A549 (cell line): ENCODE measurements at regions not wholly inside any gene's neighbourhood (a gene's known extent, or its start where the extent isn't known, plus 50 kb on each side); places are given as distances from the start of the nearest gene placed in this dataset.

Experiments
- CEBPB ChIP-seq, 2 experiments: fragments of >200 bp in 1 of 2; sonication (Bioruptor Twin) in 1 of 2; formaldehyde crosslinking in 1 of 2; IDR thresholded peaks; 2 replicates each; pipeline ENCODE4 v1.6.1; 2012 to 2016
- CHD2 ChIP-seq: fragments of 150-350 bp; IDR thresholded peaks from 2 replicates; pipeline ENCODE4 v1.6.1; 2014; ENCODE audit warnings: low read length; ENCODE audit not compliant: partially characterized antibody
- EP300 ChIP-seq, 2 experiments: fragments of >200 bp; sonication (Bioruptor Twin); formaldehyde crosslinking; IDR thresholded peaks; 2 replicates in 1 of 2; 3 replicates in 1 of 2; pipeline ENCODE4 v1.6.1; 2016 to 2017
- KDM1A ChIP-seq: fragments of 200-600 bp; sonication (generic); IDR thresholded peaks from 2 replicates; pipeline ENCODE4 v1.6.1; 2016; ENCODE audit warnings: low read depth, mild to moderate bottlenecking
- PHF8 ChIP-seq: fragments of 200-600 bp; sonication (generic); IDR thresholded peaks from 2 replicates; pipeline ENCODE4 v1.6.1; 2016; ENCODE audit warnings: low read depth, mild to moderate bottlenecking, antibody characterized with exemption, moderate library complexity, borderline replicate concordance
- POLR2A ChIP-seq: IDR thresholded peaks from 2 replicates; pipeline ENCODE4 v1.6.1; 2012; ENCODE audit warnings: mild to moderate bottlenecking, low read length
- RAD21 ChIP-seq, 2 experiments: fragments of >200 bp in 1 of 2; sonication (Bioruptor Twin) in 1 of 2; formaldehyde crosslinking in 1 of 2; IDR thresholded peaks in 1 of 2; conservative IDR thresholded peaks in 1 of 2; 2 replicates in 1 of 2; 3 replicates in 1 of 2; pipeline ENCODE4 v1.6.1; 2012 to 2018; ENCODE audit warnings: inconsistent platforms in 1 of 2
- TF ChIP-seq, protein P1 (sequence below): fragments of >200 bp; sonication (Bioruptor Twin); formaldehyde crosslinking; IDR thresholded peaks from 3 replicates; pipeline ENCODE4 v1.5.1; 2016
- TF ChIP-seq, protein P2 (sequence below): fragments of 150-350 bp; IDR thresholded peaks from 2 replicates; pipeline ENCODE4 v1.6.1; 2014; ENCODE audit warnings: low read depth, mild to moderate bottlenecking, low read length

DNA sequence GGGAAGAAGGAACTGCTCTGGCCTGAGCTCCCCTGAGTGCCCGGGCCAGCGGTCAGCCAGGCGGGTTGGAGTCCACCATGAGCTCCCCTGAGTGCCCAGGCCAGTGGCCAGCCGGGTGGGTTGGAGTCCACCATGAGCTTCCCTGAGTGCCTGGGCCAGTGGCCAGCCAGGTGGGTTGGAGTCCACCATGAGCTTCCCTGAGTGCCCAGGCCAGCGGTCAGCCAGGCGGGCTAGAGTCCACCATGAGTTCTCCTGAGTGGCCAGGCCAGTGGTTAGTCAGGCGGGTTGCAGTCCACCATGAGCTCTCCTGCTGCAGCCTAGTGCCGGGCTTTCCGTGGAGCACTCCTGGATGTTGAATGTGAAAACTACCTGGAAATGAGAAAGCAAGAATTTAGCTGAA, 844.0 kb downstream of the TBC1D22A start:
- TF ChIP-seq EP300 (IDR thresholded peaks at IDR 0.05) (no peak), KDM1A (no peak), RAD21 (conservative IDR thresholded peaks at IDR 0.05 in 1 of 2, IDR thresholded peaks at IDR 0.05 in 1 of 2) (no peak), PHF8 (no peak), CHD2 (no peak), CEBPB (IDR thresholded peaks at IDR 0.05) (no peak), POLR2A (no peak)
- TF ChIP-seq, protein P1, sequence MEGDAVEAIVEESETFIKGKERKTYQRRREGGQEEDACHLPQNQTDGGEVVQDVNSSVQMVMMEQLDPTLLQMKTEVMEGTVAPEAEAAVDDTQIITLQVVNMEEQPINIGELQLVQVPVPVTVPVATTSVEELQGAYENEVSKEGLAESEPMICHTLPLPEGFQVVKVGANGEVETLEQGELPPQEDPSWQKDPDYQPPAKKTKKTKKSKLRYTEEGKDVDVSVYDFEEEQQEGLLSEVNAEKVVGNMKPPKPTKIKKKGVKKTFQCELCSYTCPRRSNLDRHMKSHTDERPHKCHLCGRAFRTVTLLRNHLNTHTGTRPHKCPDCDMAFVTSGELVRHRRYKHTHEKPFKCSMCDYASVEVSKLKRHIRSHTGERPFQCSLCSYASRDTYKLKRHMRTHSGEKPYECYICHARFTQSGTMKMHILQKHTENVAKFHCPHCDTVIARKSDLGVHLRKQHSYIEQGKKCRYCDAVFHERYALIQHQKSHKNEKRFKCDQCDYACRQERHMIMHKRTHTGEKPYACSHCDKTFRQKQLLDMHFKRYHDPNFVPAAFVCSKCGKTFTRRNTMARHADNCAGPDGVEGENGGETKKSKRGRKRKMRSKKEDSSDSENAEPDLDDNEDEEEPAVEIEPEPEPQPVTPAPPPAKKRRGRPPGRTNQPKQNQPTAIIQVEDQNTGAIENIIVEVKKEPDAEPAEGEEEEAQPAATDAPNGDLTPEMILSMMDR, result no peak
- TF ChIP-seq, protein P2, sequence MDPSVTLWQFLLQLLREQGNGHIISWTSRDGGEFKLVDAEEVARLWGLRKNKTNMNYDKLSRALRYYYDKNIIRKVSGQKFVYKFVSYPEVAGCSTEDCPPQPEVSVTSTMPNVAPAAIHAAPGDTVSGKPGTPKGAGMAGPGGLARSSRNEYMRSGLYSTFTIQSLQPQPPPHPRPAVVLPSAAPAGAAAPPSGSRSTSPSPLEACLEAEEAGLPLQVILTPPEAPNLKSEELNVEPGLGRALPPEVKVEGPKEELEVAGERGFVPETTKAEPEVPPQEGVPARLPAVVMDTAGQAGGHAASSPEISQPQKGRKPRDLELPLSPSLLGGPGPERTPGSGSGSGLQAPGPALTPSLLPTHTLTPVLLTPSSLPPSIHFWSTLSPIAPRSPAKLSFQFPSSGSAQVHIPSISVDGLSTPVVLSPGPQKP, result no peak
